Keratinocyte (primary cell): ENCODE measurements at regions not wholly inside any gene's neighbourhood (a gene's known extent, or its start where the extent isn't known, plus 50 kb on each side); places are given as distances from the start of the nearest gene placed in this dataset.
A peak's percentile ranks its signal among the peaks of the same experiment; 100 is the strongest.

Source experiments
- DNase-seq: peaks from one replicate; pipeline ENCODE4 v3.0.0-alpha.2; 2011; ENCODE audit warnings: low read depth, missing footprints, low spot score
- FAIRE-seq: peaks from 2 replicates; lab custom pipeline; 2011; peaks lifted over from hg19 to GRCh38; lab: Jason Lieb, UNC
- H2AFZ ChIP-seq: 2 replicates; pipeline ENCODE4 v1.6.0; 2012; ENCODE audit warnings: low read length, control low read depth, inconsistent platforms; ENCODE audit not compliant: control insufficient read depth
- H3K27ac ChIP-seq: 2 replicates; pipeline ENCODE4 v1.5.1; 2011; ENCODE audit warnings: low read length; ENCODE audit not compliant: control insufficient read depth, insufficient read depth
- H3K27me3 ChIP-seq: 3 replicates; pipeline ENCODE4 v1.6.0; 2011; ENCODE audit warnings: low read length; ENCODE audit not compliant: control insufficient read depth, insufficient read depth; ENCODE audit errors: extremely low read depth
- H3K36me3 ChIP-seq, 2 experiments: 2 replicates in 1 of 2; 3 replicates in 1 of 2; pipeline ENCODE4 v1.5.1; 2011; ENCODE audit warnings: low read length in 2 of 2, mild to moderate bottlenecking in 1 of 2; ENCODE audit not compliant: control insufficient read depth in 2 of 2, insufficient read depth in 2 of 2; ENCODE audit errors: extremely low read depth in 1 of 2
- H3K4me1 ChIP-seq: 3 replicates; pipeline ENCODE4 v1.5.1; 2011; ENCODE audit warnings: low read length; ENCODE audit not compliant: control insufficient read depth, insufficient read depth; ENCODE audit errors: extremely low read depth
- H3K4me2 ChIP-seq: 3 replicates; pipeline ENCODE4 v1.6.0; 2011; ENCODE audit warnings: low read depth, low read length; ENCODE audit not compliant: control insufficient read depth, insufficient read depth; ENCODE audit errors: extremely low read depth
- H3K4me3 ChIP-seq, 3 experiments: fragments of 200-600 bp in 1 of 3; sonication (generic) in 1 of 3; 2 replicates in 2 of 3; 3 replicates in 1 of 3; pipeline ENCODE4 v1.5.1; 2011 to 2016; ENCODE audit warnings: low read length in 3 of 3, mild to moderate bottlenecking in 3 of 3, control low read depth in 2 of 3, inconsistent platforms in 1 of 3, low read depth in 1 of 3, mixed read lengths in 1 of 3, mixed run types in 1 of 3, moderate library complexity in 1 of 3; ENCODE audit not compliant: control insufficient read depth in 2 of 3, insufficient read depth in 2 of 3; ENCODE audit errors: extremely low read depth in 1 of 3
- H3K79me2 ChIP-seq: 2 replicates; pipeline ENCODE4 v1.6.0; 2012; ENCODE audit warnings: low read length; ENCODE audit not compliant: control insufficient read depth, insufficient read depth
- H3K9ac ChIP-seq: 3 replicates; pipeline ENCODE4 v1.6.0; 2011; ENCODE audit warnings: low read length; ENCODE audit not compliant: control insufficient read depth, insufficient read depth; ENCODE audit errors: extremely low read depth
- H3K9me1 ChIP-seq: 3 replicates; pipeline ENCODE4 v1.6.0; 2011; ENCODE audit warnings: low read length; ENCODE audit not compliant: control insufficient read depth, insufficient read depth; ENCODE audit errors: extremely low read depth
- H3K9me3 ChIP-seq: 2 replicates; pipeline ENCODE4 v1.5.1; 2012; ENCODE audit warnings: low read depth, low read length; ENCODE audit not compliant: control insufficient read depth
- H4K20me1 ChIP-seq: 3 replicates; pipeline ENCODE4 v1.6.0; 2011; ENCODE audit warnings: low read length; ENCODE audit not compliant: control insufficient read depth, insufficient read depth; ENCODE audit errors: extremely low read depth
- EZH2 ChIP-seq: IDR thresholded peaks from one replicate; pipeline ENCODE4 v1.6.1; 2012; ENCODE audit warnings: inconsistent platforms, mild to moderate bottlenecking, low read length, moderate library complexity
- dilution Hi-C: fragments of 300-500 bp; cut with MboI; formaldehyde crosslinking; loops from one replicate; pipeline ENCODE4 v1.7.0; 2020; ENCODE audit warnings: low sequenced_read_pairs; ENCODE audit not compliant: extremely low pct_ligation_motif_present
- TF ChIP-seq, protein P1 (sequence below), 3 experiments: IDR thresholded peaks in 1 of 3; conservative IDR thresholded peaks in 1 of 3; optimal IDR thresholded peaks in 1 of 3; 2 replicates in 2 of 3; 3 replicates in 1 of 3; pipeline versions ENCODE3 to v1.5.1; 2011; ENCODE audit warnings: low read length in 3 of 3, mild to moderate bottlenecking in 3 of 3, moderate library complexity in 2 of 3, control low read depth in 1 of 3, inconsistent platforms in 1 of 3; ENCODE audit not compliant: insufficient read depth in 2 of 3; ENCODE audit errors: extremely low read depth in 1 of 3

DNA sequence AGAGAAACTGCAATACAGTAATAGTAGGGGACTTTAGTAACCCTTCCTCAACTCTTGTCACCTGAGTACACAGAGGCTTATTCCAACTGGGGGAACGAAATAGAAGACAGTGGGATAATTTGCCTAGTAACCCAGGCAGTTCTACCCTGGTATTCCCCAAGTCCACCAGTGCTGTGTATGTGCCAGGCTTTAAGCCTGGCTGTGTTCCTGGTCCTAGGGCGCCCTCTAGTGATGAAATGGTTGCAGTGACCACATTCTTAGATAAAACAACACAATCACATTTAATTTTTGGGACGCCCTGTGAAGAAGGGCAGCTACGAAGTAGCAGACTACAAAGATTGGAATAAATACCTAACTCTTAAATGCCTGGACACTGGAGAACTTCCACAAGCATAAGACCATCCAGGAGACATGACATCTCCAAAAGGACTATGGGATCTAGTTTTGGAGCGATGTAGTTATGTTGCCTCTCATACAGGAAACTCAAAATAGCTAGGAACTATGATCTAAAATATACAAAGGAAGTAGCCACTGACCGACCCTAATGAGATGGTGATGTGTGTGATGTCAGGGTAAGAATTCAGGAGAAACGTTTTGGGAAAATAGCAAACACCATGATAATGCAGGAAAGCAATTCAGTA lies 163.0 kb upstream of the XIST start:
- Histone ChIP-seq H3K27me3 (no peaks in the 10 kb centered on the region), H3K27ac (no peak overlapping the region), H3K36me3 (no peaks in the 10 kb centered on the region), H2AFZ (no peak overlapping the region), H3K9me3 (no peaks in the 10 kb centered on the region), H3K79me2 (no peaks in the 10 kb centered on the region), H3K4me1 (no peaks in the 10 kb centered on the region), H3K9me1 (no peaks in the 10 kb centered on the region), H3K4me2 (no peak overlapping the region), H3K9ac (no peak overlapping the region), H3K4me3 (no peak overlapping the region), H4K20me1 (no peaks in the 10 kb centered on the region)
- no peak for TF ChIP-seq EZH2
- TF ChIP-seq, protein P1, sequence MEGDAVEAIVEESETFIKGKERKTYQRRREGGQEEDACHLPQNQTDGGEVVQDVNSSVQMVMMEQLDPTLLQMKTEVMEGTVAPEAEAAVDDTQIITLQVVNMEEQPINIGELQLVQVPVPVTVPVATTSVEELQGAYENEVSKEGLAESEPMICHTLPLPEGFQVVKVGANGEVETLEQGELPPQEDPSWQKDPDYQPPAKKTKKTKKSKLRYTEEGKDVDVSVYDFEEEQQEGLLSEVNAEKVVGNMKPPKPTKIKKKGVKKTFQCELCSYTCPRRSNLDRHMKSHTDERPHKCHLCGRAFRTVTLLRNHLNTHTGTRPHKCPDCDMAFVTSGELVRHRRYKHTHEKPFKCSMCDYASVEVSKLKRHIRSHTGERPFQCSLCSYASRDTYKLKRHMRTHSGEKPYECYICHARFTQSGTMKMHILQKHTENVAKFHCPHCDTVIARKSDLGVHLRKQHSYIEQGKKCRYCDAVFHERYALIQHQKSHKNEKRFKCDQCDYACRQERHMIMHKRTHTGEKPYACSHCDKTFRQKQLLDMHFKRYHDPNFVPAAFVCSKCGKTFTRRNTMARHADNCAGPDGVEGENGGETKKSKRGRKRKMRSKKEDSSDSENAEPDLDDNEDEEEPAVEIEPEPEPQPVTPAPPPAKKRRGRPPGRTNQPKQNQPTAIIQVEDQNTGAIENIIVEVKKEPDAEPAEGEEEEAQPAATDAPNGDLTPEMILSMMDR (optimal IDR thresholded peaks at IDR 0.05 in 1 of 3, IDR thresholded peaks at IDR 0.05 in 1 of 3, conservative IDR thresholded peaks at IDR 0.05 in 1 of 3; ENCODE audit: extremely low read depth in 1 of 3, insufficient read depth in 2 of 3, low read length in 3 of 3) = peak; percentile 76 to 85 (median 81)
- DNase-seq (peak; percentile 36), FAIRE-seq (peak; percentile 84)
- dilution Hi-C loops = no loop called here

GRCh38 chrX:74009041-74009440 lies 156.5 kb upstream of the XIST start:
- no peak for FAIRE-seq
- Histone ChIP-seq H3K4me3 (no peak overlapping the region), H3K36me3 (no peaks in the 10 kb centered on the region), H3K79me2 (no peaks in the 10 kb centered on the region), H3K9me3 (no peaks in the 10 kb centered on the region), H3K27me3 (no peaks in the 10 kb centered on the region), H3K4me2 (no peak overlapping the region), H2AFZ (no peak overlapping the region), H3K9me1 (no peaks in the 10 kb centered on the region), H3K9ac (no peak overlapping the region), H3K4me1 (no peaks in the 10 kb centered on the region), H3K27ac (no peak overlapping the region), H4K20me1 (no peaks in the 10 kb centered on the region)
- no peak for DNase-seq
- dilution Hi-C loops = no loop called here
- TF ChIP-seq, protein P1 (optimal IDR thresholded peaks at IDR 0.05 in 1 of 3, IDR thresholded peaks at IDR 0.05 in 1 of 3, conservative IDR thresholded peaks at IDR 0.05 in 1 of 3; ENCODE audit: extremely low read depth in 1 of 3, insufficient read depth in 2 of 3, low read length in 3 of 3) = no peak
- no peak for TF ChIP-seq EZH2
